Activated CD4-positive, alpha-beta T cell treated with anti-CD3 and anti-CD28 coated beads, Interleukin-2, amount 10 ng/mL, durations not matched to agents 7 days and 5 days (primary cell): ENCODE measurements at regions not wholly inside any gene's neighbourhood (a gene's known extent, or its start where the extent isn't known, plus 50 kb on each side); places are given as distances from the start of the nearest gene placed in this dataset.

Source experiments
- CTCF ChIA-PET: fragments of 350-600 bp; sonication (Branson Sonifier 250); formaldehyde crosslinking; loops from one replicate; lab custom pipeline; 2021; ENCODE audit warnings: antibody characterized with exemption; lab: Charles Lee
- POLR2A ChIA-PET: fragments of 350-600 bp; sonication (Branson Sonifier 250); formaldehyde crosslinking; loops from one replicate; lab custom pipeline; 2021; ENCODE audit warnings: antibody characterized with exemption; lab: Charles Lee
- DNase-seq: peaks from one replicate; pipeline ENCODE4 v3.0.0-alpha.2; 2020
- H3K27ac Mint-ChIP-seq: one replicate; pipeline ENCODE4 v1.8.0; 2021; ENCODE audit warnings: mild to moderate bottlenecking, moderate library complexity, mixed read lengths
- H3K27me3 Mint-ChIP-seq: one replicate; pipeline ENCODE4 v1.8.0; 2021; ENCODE audit warnings: mixed read lengths
- H3K36me3 Mint-ChIP-seq: one replicate; pipeline ENCODE4 v1.8.0; 2021; ENCODE audit warnings: low read depth, mixed read lengths
- H3K4me1 Mint-ChIP-seq: one replicate; pipeline ENCODE4 v1.8.0; 2021; ENCODE audit warnings: mixed read lengths
- H3K4me3 Mint-ChIP-seq: one replicate; pipeline ENCODE4 v1.8.0; 2021; ENCODE audit warnings: mild to moderate bottlenecking, moderate library complexity, mixed read lengths
- H3K9me3 Mint-ChIP-seq: one replicate; pipeline ENCODE4 v1.8.0; 2021; ENCODE audit warnings: mixed read lengths

GRCh38 chr18:73458186-73458964 lies 590.6 kb upstream of the NETO1 start:
- no peaks in the 10 kb centered on the region for H3K36me3 Mint-ChIP-seq

GRCh38 chr18:73456643-73457042 lies 588.9 kb upstream of the NETO1 start:
- no peak overlapping the region for H3K27ac Mint-ChIP-seq
- DNase-seq = no peak
- ChIA-PET POLR2A (no interaction called here), CTCF (no interaction called here)
- no peaks in the 10 kb centered on the region for H3K4me1 Mint-ChIP-seq
- H3K36me3 Mint-ChIP-seq = no peaks in the 10 kb centered on the region
- H3K4me3 Mint-ChIP-seq = no peak overlapping the region
- H3K27me3 Mint-ChIP-seq = no peaks in the 10 kb centered on the region
- peaks cover 2% of the 10 kb centered on the region for H3K9me3 Mint-ChIP-seq

More at GRCh38 chr18:73458186-73458964, 590.6 kb upstream of the NETO1 start:
- DNase-seq = no peak
- CTCF ChIA-PET = no interaction called here
- H3K4me1 Mint-ChIP-seq = no peaks in the 10 kb centered on the region
- peaks cover 2% of the 10 kb centered on the region for H3K9me3 Mint-ChIP-seq
- no peaks in the 10 kb centered on the region for H3K27me3 Mint-ChIP-seq
- POLR2A ChIA-PET = no interaction called here
- H3K27ac Mint-ChIP-seq = no peak overlapping the region
- H3K4me3 Mint-ChIP-seq = no peak overlapping the region

GRCh38 chr18:73452866-73453265 lies 585.1 kb upstream of the NETO1 start:
- H3K9me3 Mint-ChIP-seq = peaks cover 6% of the 10 kb centered on the region
- ChIA-PET POLR2A (no interaction called here), CTCF (no interaction called here)
- DNase-seq = no peak
- H3K36me3 Mint-ChIP-seq = no peaks in the 10 kb centered on the region
- no peaks in the 10 kb centered on the region for H3K27me3 Mint-ChIP-seq
- H3K27ac Mint-ChIP-seq = no peak overlapping the region
- H3K4me3 Mint-ChIP-seq = no peak overlapping the region
- H3K4me1 Mint-ChIP-seq = no peaks in the 10 kb centered on the region

- no peak overlapping the region for H3K27ac Mint-ChIP-seq
- H3K9me3 Mint-ChIP-seq = peaks cover 10% of the 10 kb centered on the region
- no peaks in the 10 kb centered on the region for H3K4me1 Mint-ChIP-seq
- CTCF ChIA-PET = no interaction called here
- no peaks in the 10 kb centered on the region for H3K27me3 Mint-ChIP-seq
- DNase-seq = no peak
- no peaks in the 10 kb centered on the region for H3K36me3 Mint-ChIP-seq
- POLR2A ChIA-PET = no interaction called here
- no peak overlapping the region for H3K4me3 Mint-ChIP-seq
Measured at GRCh38 chr18:73446502-73446901, 578.7 kb upstream of the NETO1 start.

GRCh38 chr18:73431620-73432019 lies 563.8 kb upstream of the NETO1 start:
- no peaks in the 10 kb centered on the region for H3K27me3 Mint-ChIP-seq
- DNase-seq = no peak
- H3K9me3 Mint-ChIP-seq = peaks cover 3% of the 10 kb centered on the region
- no peaks in the 10 kb centered on the region for H3K4me1 Mint-ChIP-seq
- ChIA-PET POLR2A (no interaction called here), CTCF (no interaction called here)
- H3K4me3 Mint-ChIP-seq = no peak overlapping the region
- H3K27ac Mint-ChIP-seq = no peak overlapping the region
- no peaks in the 10 kb centered on the region for H3K36me3 Mint-ChIP-seq

GRCh38 chr18:73421010-73421409 lies 553.2 kb upstream of the NETO1 start:
- Mint-ChIP-seq H3K27me3 (no peaks in the 10 kb centered on the region), H3K4me3 (no peak overlapping the region), H3K27ac (no peak overlapping the region), H3K4me1 (no peaks in the 10 kb centered on the region), H3K36me3 (no peaks in the 10 kb centered on the region), H3K9me3 (no peaks in the 10 kb centered on the region)
- ChIA-PET POLR2A (no interaction called here), CTCF (no interaction called here)
- DNase-seq = no peak

GRCh38 chr18:73419531-73419930 lies 551.7 kb upstream of the NETO1 start:
- POLR2A ChIA-PET = no interaction called here
- DNase-seq = no peak
- CTCF ChIA-PET = interaction anchor here (0.6 kb wide), 1 partner anchor 18 kb away, joined by 6 read pairs; no protein-coding TSS in a partner anchor
- Mint-ChIP-seq H3K27ac (no peak overlapping the region), H3K27me3 (no peaks in the 10 kb centered on the region), H3K36me3 (no peaks in the 10 kb centered on the region), H3K9me3 (no peaks in the 10 kb centered on the region), H3K4me3 (no peak overlapping the region), H3K4me1 (no peaks in the 10 kb centered on the region)

GRCh38 chr18:73414598-73414997 lies 546.8 kb upstream of the NETO1 start:
- Mint-ChIP-seq H3K9me3 (no peaks in the 10 kb centered on the region), H3K27me3 (no peaks in the 10 kb centered on the region), H3K36me3 (no peaks in the 10 kb centered on the region), H3K27ac (no peak overlapping the region), H3K4me3 (no peak overlapping the region), H3K4me1 (no peaks in the 10 kb centered on the region)
- no peak for DNase-seq
- CTCF ChIA-PET = no interaction called here
- POLR2A ChIA-PET = no interaction called here

GRCh38 chr18:73414069-73414468 lies 546.3 kb upstream of the NETO1 start:
- H3K9me3 Mint-ChIP-seq = no peaks in the 10 kb centered on the region
- ChIA-PET POLR2A (no interaction called here), CTCF (no interaction called here)
- H3K27me3 Mint-ChIP-seq = no peaks in the 10 kb centered on the region
- no peaks in the 10 kb centered on the region for H3K36me3 Mint-ChIP-seq
- no peaks in the 10 kb centered on the region for H3K4me1 Mint-ChIP-seq
- H3K27ac Mint-ChIP-seq = no peak overlapping the region
- H3K4me3 Mint-ChIP-seq = no peak overlapping the region
- DNase-seq = no peak

- Mint-ChIP-seq H3K4me3 (no peak overlapping the region), H3K4me1 (no peaks in the 10 kb centered on the region), H3K27ac (no peak overlapping the region), H3K27me3 (no peaks in the 10 kb centered on the region), H3K9me3 (no peaks in the 10 kb centered on the region), H3K36me3 (no peaks in the 10 kb centered on the region)
- no peak for DNase-seq
- ChIA-PET CTCF (no interaction called here), POLR2A (no interaction called here)
Measured at GRCh38 chr18:73409242-73409641, 541.5 kb upstream of the NETO1 start.

- no peak overlapping the region for H3K4me3 Mint-ChIP-seq
- H3K9me3 Mint-ChIP-seq = no peaks in the 10 kb centered on the region
- H3K27ac Mint-ChIP-seq = no peak overlapping the region
- ChIA-PET CTCF (no interaction called here), POLR2A (no interaction called here)
- H3K27me3 Mint-ChIP-seq = no peaks in the 10 kb centered on the region
- no peak for DNase-seq
- no peaks in the 10 kb centered on the region for H3K4me1 Mint-ChIP-seq
- no peaks in the 10 kb centered on the region for H3K36me3 Mint-ChIP-seq
Measured at GRCh38 chr18:73408469-73408868, 540.7 kb upstream of the NETO1 start.

GRCh38 chr18:73407506-73407905 lies 539.7 kb upstream of the NETO1 start:
- Mint-ChIP-seq H3K27me3 (no peaks in the 10 kb centered on the region), H3K4me1 (no peaks in the 10 kb centered on the region), H3K36me3 (no peaks in the 10 kb centered on the region), H3K4me3 (no peak overlapping the region), H3K9me3 (no peaks in the 10 kb centered on the region), H3K27ac (no peak overlapping the region)
- ChIA-PET CTCF (no interaction called here), POLR2A (no interaction called here)
- no peak for DNase-seq

- H3K27ac Mint-ChIP-seq = no peak overlapping the region
- no peaks in the 10 kb centered on the region for H3K27me3 Mint-ChIP-seq
- no peak overlapping the region for H3K4me3 Mint-ChIP-seq
- POLR2A ChIA-PET = no interaction called here
- H3K4me1 Mint-ChIP-seq = no peaks in the 10 kb centered on the region
- DNase-seq = no peak
- no peaks in the 10 kb centered on the region for H3K36me3 Mint-ChIP-seq
- CTCF ChIA-PET = no interaction called here
- H3K9me3 Mint-ChIP-seq = no peaks in the 10 kb centered on the region
Measured at GRCh38 chr18:73384246-73384645, 516.5 kb upstream of the NETO1 start.

- Mint-ChIP-seq H3K36me3 (no peaks in the 10 kb centered on the region), H3K9me3 (no peaks in the 10 kb centered on the region), H3K27me3 (no peaks in the 10 kb centered on the region), H3K27ac (no peak overlapping the region), H3K4me1 (no peaks in the 10 kb centered on the region), H3K4me3 (no peak overlapping the region)
- CTCF ChIA-PET = no interaction called here
- POLR2A ChIA-PET = no interaction called here
- DNase-seq = no peak
Measured at GRCh38 chr18:73381699-73382036, 513.9 kb upstream of the NETO1 start.
